GM19238 (cell line): ENCODE measurements at regions not wholly inside any gene's neighbourhood (a gene's known extent, or its start where the extent isn't known, plus 50 kb on each side); places are given as distances from the start of the nearest gene placed in this dataset.
"Not testable (repeated sequence)": the region's sequence is repeated elsewhere in the genome, so short reads cannot be mapped to it uniquely, and the experiment has no call there.

ENCODE experiments used
- DNase-seq: peaks from one replicate; pipeline ENCODE4 v3.0.0; 2011; ENCODE audit warnings: low spot score; ENCODE audit not compliant: insufficient read length

- DNase-seq: no peak
Observed at GRCh38 chr15:99454941-99455788, 110.6 kb upstream of the MEF2A start.

GRCh38 chr15:99455789-99456160, 110.0 kb upstream of the MEF2A start:
- DNase-seq: no peak

GRCh38 chr15:99464137-99464536, 101.6 kb upstream of the MEF2A start:
- DNase-seq: no peak

GRCh38 chr15:99466701-99467337, 99.0 kb upstream of the MEF2A start:
- no peak for DNase-seq

- no peak for DNase-seq
Observed at GRCh38 chr15:99467338-99467720, 98.5 kb upstream of the MEF2A start.

DNA sequence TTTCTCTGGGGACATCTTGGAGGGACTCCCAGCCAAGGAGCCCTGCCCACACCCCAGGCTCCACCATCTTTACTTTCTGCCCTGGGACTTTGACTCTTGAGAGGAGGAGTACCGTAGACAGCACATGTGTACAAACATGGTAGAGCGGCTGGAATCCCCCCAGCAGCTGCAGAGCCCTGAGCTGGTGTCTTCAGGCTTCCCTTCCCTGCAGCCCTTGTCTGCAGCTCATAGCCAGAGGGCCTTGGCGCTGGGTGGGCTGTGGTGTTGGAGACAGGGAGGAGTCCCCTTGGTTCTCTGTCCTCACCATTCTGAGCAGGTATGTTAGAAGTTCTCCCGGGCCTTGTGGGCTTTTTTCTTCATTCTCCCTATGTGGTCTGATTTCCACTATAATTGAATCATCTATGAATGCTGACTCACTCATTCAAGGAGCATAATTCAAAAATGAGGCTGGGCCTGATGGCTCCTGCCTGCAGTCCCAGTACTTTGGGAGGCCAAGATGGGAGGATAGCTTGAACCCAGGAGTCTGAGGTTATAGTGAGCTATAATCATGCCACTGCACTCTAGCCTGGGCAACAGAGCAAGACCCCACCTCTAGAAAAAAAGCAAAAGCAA, 97.8 kb upstream of the MEF2A start:
- no peak for DNase-seq

- DNase-seq: not testable (repeated sequence)
Observed at GRCh38 chr15:99470204-99470603, 95.6 kb upstream of the MEF2A start.

- DNase-seq: no peak
Observed at GRCh38 chr15:99472416-99473145, 93.2 kb upstream of the MEF2A start.

- no peak for DNase-seq
Observed at GRCh38 chr15:99473981-99474906, 91.5 kb upstream of the MEF2A start.

- no peak for DNase-seq
Observed at GRCh38 chr15:99474909-99475753, 90.7 kb upstream of the MEF2A start.

GRCh38 chr15:99475754-99476412, 89.9 kb upstream of the MEF2A start:
- no peak for DNase-seq

DNA sequence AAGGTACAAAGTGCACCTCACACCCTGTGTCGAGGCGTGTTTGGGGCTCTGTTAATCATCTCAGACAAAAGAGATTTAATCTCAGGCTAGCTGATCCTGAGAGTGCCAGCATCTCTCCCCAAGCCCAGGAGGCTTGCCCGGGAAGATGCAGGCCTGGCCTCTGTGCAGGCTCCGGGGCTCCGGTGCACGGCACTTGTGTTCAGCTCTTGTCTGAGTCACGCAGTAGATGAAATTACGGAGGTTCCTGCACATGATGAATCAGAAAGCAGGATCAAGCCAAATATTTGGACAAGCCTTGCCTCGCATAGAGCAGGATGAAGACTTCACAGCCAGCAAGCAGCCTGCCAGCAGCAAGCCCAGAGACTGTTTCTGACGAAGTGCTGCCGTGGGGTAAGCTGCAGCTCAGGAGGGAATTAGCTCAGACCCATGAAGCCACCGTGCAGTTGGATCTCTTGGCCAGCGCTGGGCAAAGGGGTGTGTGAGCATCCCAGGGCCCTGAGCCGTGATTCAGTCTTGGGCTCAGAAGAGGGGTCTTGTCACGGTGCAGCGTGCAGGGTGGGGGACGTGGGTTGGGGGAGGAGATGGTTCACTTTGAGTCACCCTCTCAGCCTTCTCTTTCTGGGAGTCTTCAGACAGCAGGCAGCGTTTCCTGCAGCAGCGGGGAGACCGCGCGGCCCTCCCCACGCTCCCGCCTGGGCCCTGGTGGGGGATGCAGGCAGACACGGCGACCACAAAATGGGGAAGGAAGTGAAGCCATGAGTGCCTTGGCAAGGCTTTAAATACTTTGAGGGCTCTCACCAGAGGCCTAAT, 89.2 kb upstream of the MEF2A start:
- peak; percentile 58 for DNase-seq

DNA sequence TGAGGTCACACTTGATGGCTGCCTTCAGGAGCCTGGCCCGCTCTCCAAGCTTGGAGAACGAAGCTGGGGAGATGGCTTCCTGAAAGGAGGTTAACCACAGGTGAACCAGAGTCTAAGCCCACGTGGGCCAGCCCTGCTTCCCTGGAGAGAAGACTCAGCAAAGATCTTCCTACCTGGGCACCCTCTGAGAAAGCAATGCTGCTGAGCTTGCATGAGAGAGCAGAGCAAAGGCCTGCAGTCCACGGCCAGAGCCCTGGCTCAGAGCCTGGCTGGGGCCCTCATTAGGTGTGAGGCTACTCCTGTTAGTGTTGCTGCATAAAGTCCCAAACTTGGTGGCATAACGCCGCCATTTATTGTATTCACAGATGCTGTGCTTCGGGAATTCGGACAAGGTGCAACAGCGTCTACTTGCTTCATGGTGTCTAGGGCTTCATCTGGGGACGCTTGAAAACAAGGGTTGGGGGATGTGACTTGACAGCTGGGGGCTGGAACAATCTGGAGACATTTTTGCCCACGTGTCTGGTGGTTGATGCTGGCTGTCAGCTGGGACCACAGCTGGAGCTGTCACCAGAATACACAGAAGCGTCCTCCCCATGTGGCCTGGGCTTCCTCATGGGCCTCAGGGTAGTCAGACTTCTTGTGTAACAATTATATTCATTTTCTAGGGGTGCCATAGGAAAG, 87.9 kb upstream of the MEF2A start:
- DNase-seq: no peak

GRCh38 chr15:99478977-99479376, 86.8 kb upstream of the MEF2A start:
- no peak for DNase-seq

GRCh38 chr15:99480016-99480810, 85.6 kb upstream of the MEF2A start:
- no peak for DNase-seq

GRCh38 chr15:99481113-99481950, 84.5 kb upstream of the MEF2A start:
- no peak for DNase-seq
